Ovary (tissue), 7 donors: ENCODE measurements at regions not wholly inside any gene's neighbourhood (a gene's known extent, or its start where the extent isn't known, plus 50 kb on each side); places are given as distances from the start of the nearest gene placed in this dataset.

Experiments used
- DNase-seq, 5 donors: peaks; one replicate each; pipeline ENCODE4 v3.0.0-alpha.2; 2019 to 2020
- H3K27ac ChIP-seq, 2 donors: fragments of 200-600 bp; one replicate each; pipeline versions ENCODE4 v1.5.1 to v1.8.0; 2019 to 2022
- H3K27me3 ChIP-seq: fragments of 200-600 bp; one replicate; pipeline ENCODE4 v1.8.0; 2022
- H3K36me3 ChIP-seq: fragments of 200-600 bp; sonication (generic); one replicate; pipeline ENCODE4 v1.5.1; 2019
- H3K4me1 ChIP-seq: one replicate; pipeline ENCODE4 v1.8.1; 2013; ENCODE audit warnings: mild to moderate bottlenecking, moderate library complexity; ENCODE audit not compliant: insufficient read depth
- H3K4me3 ChIP-seq: fragments of 200-600 bp; sonication (generic); one replicate; pipeline ENCODE4 v1.5.1; 2017
- H3K9me3 ChIP-seq, 2 donors: fragments of 200-600 bp in 1 of 2; sonication (generic) in 1 of 2; one replicate each; pipeline versions ENCODE4 v1.5.1 to v1.8.1; 2013 to 2019; ENCODE audit warnings: mild to moderate bottlenecking in 1 of 2, moderate library complexity in 1 of 2
- EP300 ChIP-seq: sonication (generic); formaldehyde crosslinking; IDR thresholded peaks from one replicate; pipeline ENCODE4 v1.6.1; 2017; ENCODE audit warnings: antibody characterized with exemption
- POLR2A ChIP-seq: fragments of 450-650 bp; IDR thresholded peaks from one replicate; pipeline ENCODE4 v1.6.1; 2017; ENCODE audit warnings: antibody characterized with exemption, mild to moderate bottlenecking, moderate library complexity
- WGBS, 3 donors: extraction: QIAGEN DNeasy Blood & Tissue Kit in 1 of 3; methylation state at CpG; one replicate each; pipeline versions ENCODE4 v1.1.5 to v1.1.7; 2013 to 2017; 5-methylcytosine and 5-hydroxymethylcytosine counted together
- intact Hi-C, 4 donors: fragments of 100-400 bp; cut with DNase I; formaldehyde crosslinking; loops; one replicate each; pipeline versions ENCODE4 v1.11.0 to v1.15.1; 2022 to 2023
- TF ChIP-seq, protein P1 (sequence below), 3 donors: fragments of 450-650 bp in 2 of 3; fragments of 200-600 bp in 1 of 3; IDR thresholded peaks; one replicate each; pipeline versions ENCODE4 v1.5.1 to v1.8.0; 2016 to 2022; ENCODE audit warnings: antibody characterized with exemption in 3 of 3, mild to moderate bottlenecking in 1 of 3
- donor health status: DM: no; HTN: no; CAD: no; lungs with moderate emphysema.
- donor health status: DM: no; HTN: no; CAD: no.
- donor health status: Bipolar disorder and iron deficiency.
- donor health status: DM: no; HTN: no; CAD: no.
- donor health status: DM: yes; HTN: yes; CAD: no.

DNA sequence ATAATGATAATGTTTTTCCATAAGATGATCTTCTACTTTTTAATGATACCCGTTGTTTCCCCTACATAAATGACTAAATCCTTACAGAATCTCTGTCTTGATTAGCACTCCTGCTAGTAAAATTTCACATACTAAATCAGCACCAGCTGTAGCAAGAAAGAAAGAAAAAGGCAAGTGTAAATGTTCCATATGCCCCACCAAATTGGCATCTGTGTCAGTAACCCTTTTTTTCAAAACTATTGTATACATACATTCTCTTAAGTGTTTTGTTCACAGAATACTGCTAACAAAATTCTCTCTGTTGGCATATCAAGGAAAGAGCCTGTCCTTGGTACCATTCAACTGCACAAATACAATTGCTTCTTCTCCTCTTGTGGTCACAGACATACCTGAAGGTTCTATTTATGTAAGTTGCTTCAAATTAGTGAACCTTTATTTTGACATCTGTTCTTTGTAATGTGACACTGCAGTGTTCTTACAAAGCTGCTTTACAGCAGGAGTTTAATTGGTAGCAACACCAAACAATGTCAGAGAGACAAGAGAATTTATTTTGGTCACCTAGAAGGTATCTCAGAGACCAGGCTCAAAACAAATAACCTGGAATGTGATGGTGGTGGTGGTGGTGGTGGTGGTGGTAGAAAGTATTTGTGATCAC lies 641.9 kb downstream of the ZEB2 start:
- H3K4me1 ChIP-seq: no peaks in the 10 kb centered on the region
- 79 to 85% (median 82%) methylated on average over 1 of the region's 1 CpG for WGBS, 3 donors
- no peaks in the 10 kb centered on the region for H3K36me3 ChIP-seq
- H3K9me3 ChIP-seq: no peaks in the 10 kb centered on the region
- H3K4me3 ChIP-seq: no peak overlapping the region
- TF ChIP-seq EP300: no peak
- TF ChIP-seq POLR2A: no peak
- TF ChIP-seq, protein P1, sequence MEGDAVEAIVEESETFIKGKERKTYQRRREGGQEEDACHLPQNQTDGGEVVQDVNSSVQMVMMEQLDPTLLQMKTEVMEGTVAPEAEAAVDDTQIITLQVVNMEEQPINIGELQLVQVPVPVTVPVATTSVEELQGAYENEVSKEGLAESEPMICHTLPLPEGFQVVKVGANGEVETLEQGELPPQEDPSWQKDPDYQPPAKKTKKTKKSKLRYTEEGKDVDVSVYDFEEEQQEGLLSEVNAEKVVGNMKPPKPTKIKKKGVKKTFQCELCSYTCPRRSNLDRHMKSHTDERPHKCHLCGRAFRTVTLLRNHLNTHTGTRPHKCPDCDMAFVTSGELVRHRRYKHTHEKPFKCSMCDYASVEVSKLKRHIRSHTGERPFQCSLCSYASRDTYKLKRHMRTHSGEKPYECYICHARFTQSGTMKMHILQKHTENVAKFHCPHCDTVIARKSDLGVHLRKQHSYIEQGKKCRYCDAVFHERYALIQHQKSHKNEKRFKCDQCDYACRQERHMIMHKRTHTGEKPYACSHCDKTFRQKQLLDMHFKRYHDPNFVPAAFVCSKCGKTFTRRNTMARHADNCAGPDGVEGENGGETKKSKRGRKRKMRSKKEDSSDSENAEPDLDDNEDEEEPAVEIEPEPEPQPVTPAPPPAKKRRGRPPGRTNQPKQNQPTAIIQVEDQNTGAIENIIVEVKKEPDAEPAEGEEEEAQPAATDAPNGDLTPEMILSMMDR (IDR thresholded peaks at IDR 0.05): no peak
- no peak for DNase-seq
- H3K27me3 ChIP-seq: no peaks in the 10 kb centered on the region
- H3K27ac ChIP-seq: no peak overlapping the region
- intact Hi-C loops: no loop called here

DNA sequence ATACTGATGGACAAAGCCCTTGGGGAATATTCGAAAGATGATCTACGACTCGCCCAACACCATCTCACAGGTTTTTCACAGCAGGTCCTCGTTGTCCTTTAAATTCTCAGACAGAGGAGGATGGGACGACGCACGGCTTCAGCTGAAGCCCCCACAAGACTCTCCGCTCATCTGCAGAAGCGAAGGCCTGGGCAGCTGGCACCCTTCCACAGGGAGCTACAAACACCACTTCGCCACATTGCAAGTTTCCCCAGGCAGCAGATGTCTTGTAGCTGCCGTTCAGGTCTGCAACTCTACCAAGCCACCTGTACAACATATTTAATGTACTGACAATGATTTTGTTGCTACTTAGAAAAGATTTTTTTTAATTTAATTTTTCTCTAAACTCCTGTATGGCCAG lies 642.9 kb downstream of the ZEB2 start:
- DNase-seq: no peak
- Histone ChIP-seq H3K36me3 (no peaks in the 10 kb centered on the region), H3K4me1 (no peaks in the 10 kb centered on the region), H3K9me3 (no peaks in the 10 kb centered on the region), H3K27ac (no peak overlapping the region), H3K4me3 (no peak overlapping the region), H3K27me3 (no peaks in the 10 kb centered on the region)
- intact Hi-C loops: no loop called here
- TF ChIP-seq, protein P1 (IDR thresholded peaks at IDR 0.05): no peak
- WGBS, 3 donors: 77 to 82% (median 81%) methylated on average over 11 of the region's 11 CpGs

DNA sequence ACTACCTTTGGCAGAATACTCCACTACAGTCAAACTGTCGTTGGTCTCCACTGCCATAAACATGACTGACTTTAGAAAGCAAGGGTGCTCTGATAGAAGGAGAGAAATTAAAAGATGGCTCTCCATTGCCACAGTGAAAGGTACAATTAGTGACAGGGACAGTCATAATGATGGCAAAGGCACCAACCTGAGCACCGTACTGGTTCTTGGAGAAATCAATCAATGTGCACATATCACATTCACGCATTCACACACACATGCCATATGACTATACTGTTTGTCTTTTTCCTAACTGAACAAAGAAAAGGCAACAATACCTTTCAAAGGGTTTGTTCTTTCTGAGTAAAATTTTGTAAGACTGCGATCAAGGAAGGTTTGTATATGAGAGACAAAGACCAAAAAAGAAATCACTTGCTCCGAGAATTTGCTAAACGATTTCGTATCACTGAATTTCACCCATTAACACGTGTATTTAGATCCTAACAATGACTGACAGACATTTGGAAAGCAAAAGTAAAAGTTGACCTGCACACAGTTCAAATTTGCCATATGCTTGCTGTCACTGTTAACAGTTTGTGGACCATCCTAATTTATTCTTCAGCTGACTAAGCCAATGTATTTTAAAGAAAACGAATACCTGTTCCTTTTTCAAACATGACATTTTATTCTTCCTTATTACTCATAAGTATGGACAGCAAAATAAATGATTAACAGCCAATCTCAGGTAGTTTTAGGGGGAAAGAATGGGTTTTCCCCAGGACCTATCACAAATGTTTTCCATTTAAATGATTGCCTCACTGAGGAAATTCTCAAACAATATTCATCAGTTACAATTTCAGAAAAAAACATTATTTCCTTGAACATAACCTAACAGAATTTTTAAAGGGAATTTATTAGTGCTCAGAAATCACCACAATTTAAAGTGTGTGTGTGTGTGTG lies 644.4 kb downstream of the ZEB2 start:
- TF ChIP-seq POLR2A (no peak), EP300 (no peak)
- TF ChIP-seq, protein P1 (IDR thresholded peaks at IDR 0.05): no peak
- WGBS, 3 donors: 78 to 88% (median 83%) methylated on average over 9 of the region's 9 CpGs
- H3K9me3 ChIP-seq: no peaks in the 10 kb centered on the region
- intact Hi-C loops: no loop called here
- H3K27ac ChIP-seq: no peak overlapping the region
- no peaks in the 10 kb centered on the region for H3K36me3 ChIP-seq
- H3K27me3 ChIP-seq: no peaks in the 10 kb centered on the region
- H3K4me3 ChIP-seq: no peak overlapping the region
- H3K4me1 ChIP-seq: no peaks in the 10 kb centered on the region
- no peak for DNase-seq

DNA sequence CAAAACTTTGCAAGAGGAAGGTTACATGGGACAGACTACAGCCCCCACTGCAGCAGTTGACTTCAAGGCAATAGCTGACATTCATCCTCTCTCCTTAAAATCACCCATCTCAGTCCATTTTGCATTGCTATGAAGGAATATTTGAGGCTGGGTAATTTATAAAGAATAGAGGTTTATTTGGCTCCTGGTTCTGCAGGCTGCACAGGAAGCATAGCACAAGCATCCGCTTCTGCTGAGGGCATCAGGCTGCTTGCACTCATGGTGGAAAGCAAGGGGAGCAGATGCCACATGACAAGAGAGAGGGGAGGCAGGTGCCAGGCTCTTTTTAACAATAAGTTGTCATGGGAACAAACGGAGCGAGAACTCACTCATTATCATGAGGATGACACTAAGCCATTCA lies 646.0 kb downstream of the ZEB2 start:
- Histone ChIP-seq H3K27ac (no peak overlapping the region), H3K9me3 (no peaks in the 10 kb centered on the region), H3K4me1 (no peaks in the 10 kb centered on the region), H3K27me3 (no peaks in the 10 kb centered on the region), H3K36me3 (no peaks in the 10 kb centered on the region), H3K4me3 (no peak overlapping the region)
- TF ChIP-seq EP300: no peak
- TF ChIP-seq, protein P1 (IDR thresholded peaks at IDR 0.05): no peak
- TF ChIP-seq POLR2A: no peak
- no peak for DNase-seq
- 93 to 99% (median 99%) methylated on average over 3 of the region's 3 CpGs for WGBS, 3 donors
- intact Hi-C loops: no loop called here
